ENCODE measurements at regions not wholly inside any gene's neighbourhood (a gene's known extent, or its start where the extent isn't known, plus 50 kb on each side); places are given as distances from the start of the nearest gene placed in this dataset.

DNA sequence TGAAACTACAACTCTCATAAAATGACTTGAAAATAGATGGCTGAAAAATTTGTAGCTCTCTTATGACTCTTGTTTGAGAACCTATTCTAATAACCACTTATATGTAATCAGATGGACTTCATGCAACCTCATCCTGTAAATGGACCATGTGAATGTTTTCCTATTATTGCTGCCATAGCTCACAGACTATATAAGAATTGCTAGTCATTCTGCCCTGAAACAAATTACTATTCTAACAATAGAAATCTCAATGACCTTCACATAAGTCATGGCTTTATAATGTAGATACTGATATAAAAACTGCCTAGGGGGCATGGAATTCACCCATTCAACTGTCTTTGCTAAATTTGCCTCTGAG is 1111.0 kb upstream of the ATXN8OS start:
- no peak for DNase-seq (ENCODE audit: low spot score in 2 of 2)
- no peaks in the 10 kb centered on the region for H3K4me1 Mint-ChIP-seq
- no peak overlapping the region for H3K27ac Mint-ChIP-seq (ENCODE audit: low read depth)
- no peak overlapping the region for H3K4me3 Mint-ChIP-seq
- no peaks in the 10 kb centered on the region for H3K36me3 Mint-ChIP-seq (ENCODE audit: insufficient read depth)
- ATAC-seq (replicated peaks; ENCODE audit: extremely low read depth, poor library complexity, severe bottlenecking) = no peak
- no peaks in the 10 kb centered on the region for H3K27me3 Mint-ChIP-seq
- H3K9me3 Mint-ChIP-seq = peaks cover 15% of the 10 kb centered on the region

DNA sequence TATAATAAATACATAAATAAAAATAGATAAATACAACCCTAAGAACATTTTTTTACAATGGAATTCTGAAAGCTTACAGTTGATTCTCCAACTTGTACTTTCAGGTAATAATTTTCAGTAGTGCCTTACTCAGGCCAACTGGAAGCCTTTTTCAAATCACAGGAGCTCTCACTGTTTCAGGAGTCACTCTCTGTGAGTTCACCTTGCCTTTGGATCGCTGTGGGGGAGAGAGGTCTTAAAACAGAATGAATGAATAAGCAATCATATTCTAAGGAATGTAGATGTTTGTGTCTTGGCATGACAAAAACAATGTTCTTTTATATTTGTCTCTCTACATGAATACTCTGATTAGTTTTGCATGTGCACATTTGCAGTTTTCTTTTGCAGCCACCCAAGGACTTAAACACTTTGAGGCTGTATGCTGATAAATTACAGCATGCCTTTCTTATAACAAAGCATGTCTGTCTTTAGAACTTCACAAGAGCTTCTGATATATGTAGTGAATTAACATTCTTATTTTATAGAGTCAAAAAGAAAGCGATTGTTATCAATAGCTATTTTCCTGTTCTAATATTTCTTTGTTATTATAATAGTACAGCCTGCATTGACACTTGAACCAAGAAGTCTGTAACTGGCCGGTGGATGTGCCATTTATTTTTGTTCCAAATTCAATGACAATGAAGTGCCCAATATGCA is 1111.5 kb upstream of the ATXN8OS start:
- no peaks in the 10 kb centered on the region for H3K4me1 Mint-ChIP-seq
- H3K27me3 Mint-ChIP-seq = no peaks in the 10 kb centered on the region
- H3K36me3 Mint-ChIP-seq (ENCODE audit: insufficient read depth) = no peaks in the 10 kb centered on the region
- peaks cover 17% of the 10 kb centered on the region for H3K9me3 Mint-ChIP-seq
- no peak overlapping the region for H3K4me3 Mint-ChIP-seq
- ATAC-seq (replicated peaks; ENCODE audit: extremely low read depth, poor library complexity, severe bottlenecking) (no peak), DNase-seq (ENCODE audit: low spot score in 2 of 2) (no peak)
- H3K27ac Mint-ChIP-seq (ENCODE audit: low read depth) = no peak overlapping the region

GRCh38 chr13:68993154-68993553 is 1114.5 kb upstream of the ATXN8OS start:
- ATAC-seq (replicated peaks; ENCODE audit: extremely low read depth, poor library complexity, severe bottlenecking) = no peak
- no peak for DNase-seq (ENCODE audit: low spot score in 2 of 2)
- no peaks in the 10 kb centered on the region for H3K36me3 Mint-ChIP-seq (ENCODE audit: insufficient read depth)
- H3K9me3 Mint-ChIP-seq = peaks cover 5% of the 10 kb centered on the region
- H3K4me1 Mint-ChIP-seq = no peaks in the 10 kb centered on the region
- no peak overlapping the region for H3K4me3 Mint-ChIP-seq
- no peaks in the 10 kb centered on the region for H3K27me3 Mint-ChIP-seq
- no peak overlapping the region for H3K27ac Mint-ChIP-seq (ENCODE audit: low read depth)

GRCh38 chr13:68988176-68988575 is 1119.5 kb upstream of the ATXN8OS start:
- no peak for DNase-seq (ENCODE audit: low spot score in 2 of 2)
- no peaks in the 10 kb centered on the region for H3K4me1 Mint-ChIP-seq
- peaks cover 5% of the 10 kb centered on the region for H3K9me3 Mint-ChIP-seq
- no peak overlapping the region for H3K4me3 Mint-ChIP-seq
- no peaks in the 10 kb centered on the region for H3K36me3 Mint-ChIP-seq (ENCODE audit: insufficient read depth)
- H3K27ac Mint-ChIP-seq (ENCODE audit: low read depth) = no peak overlapping the region
- no peaks in the 10 kb centered on the region for H3K27me3 Mint-ChIP-seq
- no peak for ATAC-seq (replicated peaks; ENCODE audit: extremely low read depth, poor library complexity, severe bottlenecking)

GRCh38 chr13:68987585-68987984 is 1120.0 kb upstream of the ATXN8OS start:
- H3K27ac Mint-ChIP-seq (ENCODE audit: low read depth) = no peak overlapping the region
- no peaks in the 10 kb centered on the region for H3K27me3 Mint-ChIP-seq
- no peak for DNase-seq (ENCODE audit: low spot score in 2 of 2)
- H3K4me3 Mint-ChIP-seq = no peak overlapping the region
- H3K36me3 Mint-ChIP-seq (ENCODE audit: insufficient read depth) = no peaks in the 10 kb centered on the region
- ATAC-seq (replicated peaks; ENCODE audit: extremely low read depth, poor library complexity, severe bottlenecking) = no peak
- no peaks in the 10 kb centered on the region for H3K4me1 Mint-ChIP-seq
- H3K9me3 Mint-ChIP-seq = peaks cover 5% of the 10 kb centered on the region

GRCh38 chr13:68984688-68985319 is 1122.8 kb upstream of the ATXN8OS start:
- Mint-ChIP-seq H3K4me1 (no peaks in the 10 kb centered on the region), H3K27me3 (no peaks in the 10 kb centered on the region), H3K9me3 (no peaks in the 10 kb centered on the region), H3K36me3 (ENCODE audit: insufficient read depth) (no peaks in the 10 kb centered on the region), H3K4me3 (no peak overlapping the region), H3K27ac (ENCODE audit: low read depth) (no peak overlapping the region)
- no peak for DNase-seq (ENCODE audit: low spot score in 2 of 2)
- ATAC-seq (replicated peaks; ENCODE audit: extremely low read depth, poor library complexity, severe bottlenecking) = no peak

GRCh38 chr13:68982961-68983619 is 1124.5 kb upstream of the ATXN8OS start:
- no peaks in the 10 kb centered on the region for H3K36me3 Mint-ChIP-seq (ENCODE audit: insufficient read depth)
- H3K4me3 Mint-ChIP-seq = no peak overlapping the region
- no peaks in the 10 kb centered on the region for H3K4me1 Mint-ChIP-seq
- no peak overlapping the region for H3K27ac Mint-ChIP-seq (ENCODE audit: low read depth)
- peaks cover 1% of the 10 kb centered on the region for H3K9me3 Mint-ChIP-seq
- DNase-seq (ENCODE audit: low spot score in 2 of 2) (no peak), ATAC-seq (replicated peaks; ENCODE audit: extremely low read depth, poor library complexity, severe bottlenecking) (no peak)
- H3K27me3 Mint-ChIP-seq = no peaks in the 10 kb centered on the region

DNA sequence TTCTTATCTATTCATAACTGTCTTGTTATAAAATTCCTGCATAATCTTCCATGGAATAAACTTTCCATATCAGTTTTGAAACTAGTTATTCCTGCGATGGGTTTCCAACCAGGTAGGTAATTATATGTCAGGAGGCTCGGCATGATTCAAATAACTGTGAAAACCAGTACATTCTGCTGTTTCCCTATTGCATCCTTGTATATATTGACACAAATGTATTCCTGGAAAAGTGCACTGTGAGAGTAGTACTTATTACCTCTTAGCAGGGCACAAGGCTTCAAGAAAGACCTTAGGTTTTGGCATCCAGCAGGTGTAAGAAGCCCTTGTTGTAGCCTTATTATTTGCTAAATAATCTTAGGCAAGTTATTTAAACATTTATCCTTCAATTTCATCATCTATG is 1131.3 kb upstream of the ATXN8OS start:
- no peak overlapping the region for H3K27ac Mint-ChIP-seq (ENCODE audit: low read depth)
- H3K4me1 Mint-ChIP-seq = no peaks in the 10 kb centered on the region
- no peak overlapping the region for H3K4me3 Mint-ChIP-seq
- no peak for ATAC-seq (replicated peaks; ENCODE audit: extremely low read depth, poor library complexity, severe bottlenecking)
- no peaks in the 10 kb centered on the region for H3K36me3 Mint-ChIP-seq (ENCODE audit: insufficient read depth)
- no peaks in the 10 kb centered on the region for H3K27me3 Mint-ChIP-seq
- no peak for DNase-seq (ENCODE audit: low spot score in 2 of 2)
- H3K9me3 Mint-ChIP-seq = peaks cover 6% of the 10 kb centered on the region

DNA sequence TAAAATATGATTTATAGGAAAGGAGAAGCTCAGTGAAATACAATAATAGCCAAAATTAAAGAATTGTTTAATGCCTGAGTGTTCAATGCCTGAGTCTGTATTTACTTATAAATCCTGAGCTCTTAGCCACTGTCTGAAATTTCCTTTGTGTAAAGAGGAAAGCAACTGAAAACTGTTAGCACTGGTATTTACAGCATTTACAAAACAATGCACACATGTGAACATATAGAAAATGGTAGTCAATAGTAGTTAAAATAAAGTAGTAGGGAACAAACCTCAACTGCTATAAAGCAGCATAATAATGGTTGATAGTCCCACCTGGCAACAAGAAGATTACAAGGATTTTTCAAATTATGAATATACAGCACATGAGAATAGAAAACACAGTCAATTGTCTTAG is 1137.1 kb upstream of the ATXN8OS start:
- Mint-ChIP-seq H3K4me1 (no peaks in the 10 kb centered on the region), H3K9me3 (peaks cover 10% of the 10 kb centered on the region), H3K4me3 (no peak overlapping the region), H3K36me3 (ENCODE audit: insufficient read depth) (no peaks in the 10 kb centered on the region), H3K27me3 (no peaks in the 10 kb centered on the region), H3K27ac (ENCODE audit: low read depth) (no peak overlapping the region)
- DNase-seq (ENCODE audit: low spot score in 2 of 2) (no peak), ATAC-seq (replicated peaks; ENCODE audit: extremely low read depth, poor library complexity, severe bottlenecking) (no peak)

- Mint-ChIP-seq H3K36me3 (ENCODE audit: insufficient read depth) (no peaks in the 10 kb centered on the region), H3K4me3 (no peak overlapping the region), H3K27ac (ENCODE audit: low read depth) (no peak overlapping the region), H3K4me1 (no peaks in the 10 kb centered on the region), H3K27me3 (no peaks in the 10 kb centered on the region), H3K9me3 (peaks cover 10% of the 10 kb centered on the region)
- ATAC-seq (replicated peaks; ENCODE audit: extremely low read depth, poor library complexity, severe bottlenecking) (no peak), DNase-seq (ENCODE audit: low spot score in 2 of 2) (no peak)
These were observed 1159.0 kb upstream of the ATXN8OS start for GRCh38 chr13:68948586-68948985.

DNA sequence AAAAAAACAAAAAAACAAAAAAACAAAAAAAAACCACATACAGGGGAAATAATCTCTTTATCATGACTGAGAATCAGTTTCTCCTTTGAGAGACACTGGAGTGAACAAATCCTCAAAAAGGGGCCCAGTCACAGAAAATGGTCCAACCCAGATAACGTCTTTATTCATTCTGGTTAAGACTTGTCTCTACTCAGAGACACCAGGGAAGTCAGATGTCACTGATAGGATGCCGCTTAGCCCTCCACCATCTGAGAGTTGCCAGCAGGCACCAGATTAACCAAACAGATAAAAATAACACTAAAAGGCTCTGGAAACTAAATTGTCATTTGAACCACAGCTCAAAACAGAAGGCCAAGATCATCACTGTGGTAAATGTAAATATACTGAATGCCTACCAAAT is 1163.4 kb upstream of the ATXN8OS start:
- Mint-ChIP-seq H3K27ac (ENCODE audit: low read depth) (no peak overlapping the region), H3K9me3 (peaks cover 17% of the 10 kb centered on the region), H3K27me3 (no peaks in the 10 kb centered on the region), H3K4me3 (no peak overlapping the region), H3K36me3 (ENCODE audit: insufficient read depth) (no peaks in the 10 kb centered on the region), H3K4me1 (no peaks in the 10 kb centered on the region)
- no peak for ATAC-seq (replicated peaks; ENCODE audit: extremely low read depth, poor library complexity, severe bottlenecking)
- no peak for DNase-seq (ENCODE audit: low spot score in 2 of 2)

GRCh38 chr13:68940049-68940448 is 1167.6 kb upstream of the ATXN8OS start:
- no peaks in the 10 kb centered on the region for H3K27me3 Mint-ChIP-seq
- peaks cover 24% of the 10 kb centered on the region for H3K9me3 Mint-ChIP-seq
- H3K27ac Mint-ChIP-seq (ENCODE audit: low read depth) = no peak overlapping the region
- ATAC-seq (replicated peaks; ENCODE audit: extremely low read depth, poor library complexity, severe bottlenecking) (no peak), DNase-seq (ENCODE audit: low spot score in 2 of 2) (no peak)
- no peak overlapping the region for H3K4me3 Mint-ChIP-seq
- no peaks in the 10 kb centered on the region for H3K4me1 Mint-ChIP-seq
- no peaks in the 10 kb centered on the region for H3K36me3 Mint-ChIP-seq (ENCODE audit: insufficient read depth)

DNA sequence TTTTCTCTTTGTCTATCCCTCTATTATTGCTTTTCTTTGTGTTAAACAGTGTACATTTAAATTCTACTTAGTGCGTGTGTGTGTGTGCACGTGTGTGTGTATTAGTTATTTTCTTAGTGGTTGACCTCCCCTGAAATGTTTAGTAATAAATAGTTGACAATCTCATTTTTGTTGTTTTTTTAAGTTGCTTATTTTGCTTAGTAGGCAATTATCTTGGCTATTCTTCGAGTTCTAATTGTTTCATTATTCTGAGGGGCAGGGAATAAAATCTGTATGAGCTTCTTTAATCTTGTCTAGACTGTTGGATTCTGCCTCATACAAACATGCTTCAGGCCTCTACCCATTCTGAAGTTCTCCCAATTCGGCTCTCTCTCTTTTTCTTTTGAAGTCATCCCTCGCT is 1169.0 kb upstream of the ATXN8OS start:
- Mint-ChIP-seq H3K27me3 (no peaks in the 10 kb centered on the region), H3K36me3 (ENCODE audit: insufficient read depth) (peaks cover 1% of the 10 kb centered on the region), H3K27ac (ENCODE audit: low read depth) (no peak overlapping the region), H3K4me3 (no peak overlapping the region), H3K4me1 (no peaks in the 10 kb centered on the region), H3K9me3 (peaks cover 24% of the 10 kb centered on the region)
- ATAC-seq (replicated peaks; ENCODE audit: extremely low read depth, poor library complexity, severe bottlenecking) (no peak), DNase-seq (ENCODE audit: low spot score in 2 of 2) (no peak)
